ENCODE measurements at regions not wholly inside any gene's neighbourhood (a gene's known extent, or its start where the extent isn't known, plus 50 kb on each side); places are given as distances from the start of the nearest gene placed in this dataset.
"Not testable (repeated sequence)": the region's sequence is repeated elsewhere in the genome, so short reads cannot be mapped to it uniquely, and the experiment has no call there.

DNA sequence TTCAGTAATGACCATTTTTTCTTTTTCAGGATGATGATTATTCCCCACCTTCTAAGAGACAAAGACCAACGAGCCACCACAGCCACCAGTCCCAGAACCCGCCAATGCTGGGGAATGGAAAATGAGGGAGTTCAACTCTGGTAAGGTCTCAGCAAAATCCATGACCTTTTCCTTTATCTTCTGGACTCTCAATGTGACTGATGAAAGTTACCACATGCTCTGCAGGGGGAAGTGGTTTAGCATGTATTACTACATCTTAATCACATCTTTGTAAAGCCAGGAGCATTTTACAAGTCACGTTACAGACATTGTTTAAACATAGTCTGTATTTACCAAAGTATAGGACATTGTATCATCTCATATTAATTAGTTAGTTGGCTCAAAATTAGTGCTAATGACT, 89.3 kb upstream of the METTL14 start:
- not testable (repeated sequence) for TF ChIP-seq POLR2A (IDR thresholded peaks at IDR 0.05); EP300 (IDR thresholded peaks at IDR 0.05; ENCODE audit: low read depth); POLR2AphosphoS5 (IDR thresholded peaks at IDR 0.05)
- TF ChIP-seq, protein P1, sequence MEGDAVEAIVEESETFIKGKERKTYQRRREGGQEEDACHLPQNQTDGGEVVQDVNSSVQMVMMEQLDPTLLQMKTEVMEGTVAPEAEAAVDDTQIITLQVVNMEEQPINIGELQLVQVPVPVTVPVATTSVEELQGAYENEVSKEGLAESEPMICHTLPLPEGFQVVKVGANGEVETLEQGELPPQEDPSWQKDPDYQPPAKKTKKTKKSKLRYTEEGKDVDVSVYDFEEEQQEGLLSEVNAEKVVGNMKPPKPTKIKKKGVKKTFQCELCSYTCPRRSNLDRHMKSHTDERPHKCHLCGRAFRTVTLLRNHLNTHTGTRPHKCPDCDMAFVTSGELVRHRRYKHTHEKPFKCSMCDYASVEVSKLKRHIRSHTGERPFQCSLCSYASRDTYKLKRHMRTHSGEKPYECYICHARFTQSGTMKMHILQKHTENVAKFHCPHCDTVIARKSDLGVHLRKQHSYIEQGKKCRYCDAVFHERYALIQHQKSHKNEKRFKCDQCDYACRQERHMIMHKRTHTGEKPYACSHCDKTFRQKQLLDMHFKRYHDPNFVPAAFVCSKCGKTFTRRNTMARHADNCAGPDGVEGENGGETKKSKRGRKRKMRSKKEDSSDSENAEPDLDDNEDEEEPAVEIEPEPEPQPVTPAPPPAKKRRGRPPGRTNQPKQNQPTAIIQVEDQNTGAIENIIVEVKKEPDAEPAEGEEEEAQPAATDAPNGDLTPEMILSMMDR (IDR thresholded peaks at IDR 0.05): not testable (repeated sequence)
